Ecto neural progenitor cell (in vitro differentiated cells): ENCODE measurements at regions not wholly inside any gene's neighbourhood (a gene's known extent, or its start where the extent isn't known, plus 50 kb on each side); places are given as distances from the start of the nearest gene placed in this dataset.

Experiments
- DNase-seq: peaks from one replicate; pipeline ENCODE4 v3.0.0-alpha.2; 2018; ENCODE audit warnings: low spot score

DNA sequence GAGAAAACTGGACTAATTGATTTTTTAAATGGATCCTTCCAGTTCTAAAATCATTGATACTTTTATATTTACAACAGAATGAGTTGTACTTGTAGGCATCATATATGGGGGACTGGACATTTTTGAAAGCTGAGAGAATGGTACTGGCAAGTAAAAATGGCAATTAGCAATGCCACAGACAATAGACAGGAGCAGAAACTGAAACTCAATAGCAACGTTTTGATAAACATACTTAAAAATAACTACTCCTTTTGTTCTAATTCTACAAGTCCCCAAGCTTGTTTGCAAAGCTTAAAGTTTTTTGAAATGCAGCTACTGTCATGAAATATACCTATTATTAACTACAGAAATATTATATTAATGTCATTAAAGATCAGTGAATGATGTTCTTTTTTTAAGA lies 52.8 kb upstream of the FBXL7 start:
- DNase-seq, result no peak

DNA sequence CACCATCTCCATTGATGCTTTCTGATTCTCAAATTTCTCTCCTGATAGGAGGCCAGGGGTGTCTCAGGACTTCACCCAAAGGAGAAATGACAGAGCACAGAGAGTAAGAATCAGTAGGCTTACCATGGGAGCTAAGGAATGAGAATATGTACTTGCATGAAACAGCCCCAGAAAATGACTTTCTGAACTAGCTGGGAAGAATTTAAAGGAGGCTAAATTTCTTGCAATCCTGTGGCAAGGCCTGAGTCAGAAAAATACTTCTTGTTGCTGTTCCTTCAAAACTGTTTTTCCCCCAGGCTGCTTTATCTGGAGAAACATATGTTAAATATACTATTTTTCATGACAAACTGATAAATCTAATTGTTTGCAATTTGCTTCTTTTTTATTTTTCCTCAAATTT lies 53.4 kb upstream of the FBXL7 start:
- no peak for DNase-seq

DNA sequence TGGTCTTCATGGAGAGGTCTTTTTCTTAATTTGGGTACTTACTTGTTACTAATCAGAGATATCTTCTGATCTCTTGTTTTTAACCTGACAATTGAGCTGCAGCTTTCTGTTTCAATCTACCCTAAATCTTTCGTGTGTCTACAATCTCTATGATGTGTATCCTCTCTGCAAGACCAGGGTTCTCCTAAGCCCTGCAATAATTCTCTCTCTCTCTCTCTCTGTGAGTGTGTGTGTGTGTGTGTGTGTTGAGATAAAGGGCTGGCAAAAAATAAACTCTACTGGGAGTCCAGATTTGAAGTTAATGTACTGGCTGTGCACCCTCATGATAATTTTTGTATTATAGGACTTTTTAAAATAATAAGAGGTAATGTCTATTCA lies 57.8 kb upstream of the FBXL7 start:
- no peak for DNase-seq

DNA sequence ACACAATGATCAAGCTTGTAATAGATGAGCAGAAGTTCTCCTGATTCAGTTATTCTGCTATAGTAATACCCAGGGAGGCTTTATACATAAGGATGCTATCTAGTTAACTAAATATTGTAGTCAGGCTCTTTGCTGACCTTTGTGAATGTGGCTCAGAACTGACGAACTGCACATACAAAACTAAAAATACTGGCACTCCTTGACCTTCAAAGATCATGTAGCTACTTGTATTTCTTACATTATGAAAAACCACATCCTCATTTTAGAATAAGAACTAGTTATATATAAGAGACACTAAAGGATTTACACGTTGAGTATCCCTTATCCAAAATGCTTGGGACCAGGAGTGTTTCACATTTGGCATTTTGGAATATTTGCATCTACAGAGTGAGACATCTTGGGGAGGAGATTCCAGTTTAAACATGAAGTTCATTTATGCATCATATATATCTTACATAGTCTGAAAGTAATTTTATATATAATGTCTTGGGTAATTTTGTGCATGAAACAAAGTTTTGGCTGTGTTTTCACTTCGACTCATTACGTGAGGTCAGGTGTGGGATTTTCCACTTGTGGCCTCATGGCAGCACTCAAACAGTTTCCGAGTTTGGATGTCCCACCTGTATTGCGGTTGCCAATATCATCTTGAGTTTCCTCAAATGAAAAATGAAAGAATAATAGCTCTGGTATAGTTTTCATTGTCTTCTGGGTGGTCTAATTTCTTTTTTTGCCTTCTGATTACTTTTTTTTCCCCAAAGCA lies 58.4 kb upstream of the FBXL7 start:
- DNase-seq, result no peak

DNA sequence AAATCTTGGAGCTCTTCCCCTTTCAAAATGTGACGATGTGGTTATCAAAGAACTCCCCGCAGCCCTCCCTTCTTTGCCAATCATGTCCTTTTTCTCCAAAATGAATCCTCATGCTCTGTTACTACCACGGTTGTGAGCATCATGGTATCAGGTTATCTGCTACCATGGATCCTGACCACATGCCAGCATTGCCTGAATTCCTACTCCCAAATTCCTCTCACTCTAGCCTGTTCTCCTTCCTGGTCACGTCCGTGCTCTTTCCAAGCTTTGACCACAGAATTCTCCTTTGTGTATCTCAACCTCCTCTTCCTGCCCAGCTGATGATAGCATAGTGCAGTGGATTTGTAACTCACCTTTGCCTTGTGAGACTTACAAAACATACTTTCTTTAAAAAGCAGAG lies 59.5 kb upstream of the FBXL7 start:
- no peak for DNase-seq

DNA sequence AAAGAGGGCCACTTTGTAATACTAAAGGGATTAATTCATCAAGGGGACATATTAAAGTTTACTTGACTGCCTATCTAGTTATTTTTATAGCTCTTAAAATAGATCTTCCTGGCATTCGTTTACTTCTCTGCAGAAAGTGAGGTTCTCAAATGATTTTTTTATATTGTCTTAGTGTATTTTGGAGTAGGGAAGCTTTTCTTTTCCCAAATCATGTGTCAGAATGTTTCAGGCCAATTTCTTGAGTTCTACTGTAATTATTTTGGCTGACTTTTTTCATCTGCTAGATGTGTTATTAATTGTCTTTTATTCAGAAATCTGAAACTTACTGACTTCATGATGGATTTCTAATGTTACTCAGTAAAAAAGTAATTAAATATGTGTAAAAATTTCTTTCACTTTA lies 60.2 kb upstream of the FBXL7 start:
- DNase-seq, result no peak

DNA sequence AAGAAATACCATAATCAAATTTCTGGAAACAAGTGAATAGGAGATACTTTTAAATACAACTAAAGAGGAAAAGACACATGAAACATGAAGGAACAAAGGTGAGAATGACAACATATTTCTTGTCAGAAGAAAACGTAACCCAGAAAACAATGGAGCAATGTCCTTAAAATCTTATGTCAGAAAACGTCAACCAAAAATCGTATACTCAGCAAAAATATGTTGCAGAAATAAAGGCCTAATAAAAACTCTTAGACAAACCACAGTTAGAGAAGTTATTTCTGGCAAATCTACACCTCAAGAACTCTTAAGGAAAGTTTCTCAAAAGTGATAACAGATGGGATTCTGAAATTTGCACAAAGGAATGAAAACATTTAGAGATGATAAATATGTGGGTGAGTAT lies 66.3 kb upstream of the FBXL7 start:
- no peak for DNase-seq

DNA sequence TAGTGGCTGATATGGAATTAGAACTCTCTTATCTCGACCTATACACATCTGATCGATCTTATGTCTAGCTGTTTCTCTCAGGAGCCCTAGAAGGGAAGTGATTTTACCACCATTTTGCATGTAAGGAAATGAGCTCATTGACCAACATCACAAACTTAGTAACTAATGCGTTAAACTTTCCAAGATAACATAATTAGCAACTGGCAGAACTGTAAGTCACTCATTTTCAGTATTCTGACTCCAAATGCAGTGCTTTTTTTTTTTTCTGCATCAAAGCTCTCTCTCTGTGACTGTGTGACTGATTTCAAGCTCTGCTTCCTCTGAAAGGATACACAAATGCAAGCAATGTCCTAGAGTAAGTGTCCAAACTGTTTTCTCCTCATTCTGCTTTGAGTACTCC lies 68.1 kb upstream of the FBXL7 start:
- no peak for DNase-seq

DNA sequence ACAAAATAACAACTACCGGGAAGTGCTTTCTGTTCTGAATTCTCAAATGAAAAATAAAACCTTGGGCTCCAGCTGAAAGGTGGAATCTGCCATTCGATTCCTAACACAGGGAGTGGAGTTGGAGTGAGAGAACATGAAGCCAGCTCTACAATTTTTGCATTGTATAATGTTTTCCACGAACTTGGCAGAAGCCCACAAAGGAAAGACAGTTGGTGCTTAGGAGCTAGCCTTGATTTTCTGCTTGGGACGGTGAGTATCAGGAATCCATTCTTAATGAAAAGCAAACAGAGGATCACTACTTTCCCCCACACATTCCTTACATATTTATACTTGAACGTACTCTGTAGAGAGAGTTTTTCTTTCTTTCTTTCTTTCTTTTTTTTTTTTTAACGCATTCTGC lies 74.2 kb upstream of the FBXL7 start:
- DNase-seq, result no peak

DNA sequence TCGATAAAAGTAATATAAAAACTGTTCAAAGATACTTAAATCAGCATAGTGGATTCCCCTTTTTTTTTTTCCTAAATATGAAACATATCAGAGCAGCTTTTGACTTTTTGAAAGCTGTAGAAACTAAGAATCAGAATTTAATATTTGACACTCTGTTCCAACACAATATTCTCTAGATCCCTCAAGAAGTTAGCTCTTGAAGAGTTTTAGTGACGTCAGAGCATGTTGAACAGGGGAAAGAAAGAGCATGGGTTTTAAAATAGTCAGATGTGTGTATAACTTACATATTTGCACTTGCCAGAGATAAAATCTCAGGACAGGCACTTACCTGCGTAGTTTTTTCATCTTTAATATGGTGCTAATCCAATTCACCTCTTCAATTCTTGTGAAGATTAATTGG lies 75.2 kb upstream of the FBXL7 start:
- no peak for DNase-seq

DNA sequence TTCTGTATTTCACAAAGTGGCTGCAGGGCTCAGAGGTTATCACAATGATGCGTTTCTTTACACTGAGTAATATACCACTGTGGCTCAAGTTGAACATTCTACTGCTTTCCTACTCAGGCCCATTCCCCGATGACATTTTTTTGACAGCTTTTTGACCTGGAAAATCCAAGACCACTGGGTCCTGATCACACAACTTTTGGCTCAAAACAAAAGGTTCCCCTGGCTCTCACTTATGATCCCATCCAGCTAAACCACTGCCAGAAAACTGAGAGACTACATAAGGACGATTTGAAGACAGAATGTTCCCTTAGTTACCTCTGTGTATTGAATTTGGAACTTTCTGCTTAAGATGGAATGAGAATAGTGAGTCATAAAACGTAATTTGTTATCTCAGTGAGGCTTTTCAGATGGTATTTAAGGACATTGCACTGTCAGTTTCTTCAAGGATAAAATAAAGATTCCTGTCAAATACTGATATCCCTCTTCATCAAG lies 78.0 kb upstream of the FBXL7 start:
- no peak for DNase-seq

DNA sequence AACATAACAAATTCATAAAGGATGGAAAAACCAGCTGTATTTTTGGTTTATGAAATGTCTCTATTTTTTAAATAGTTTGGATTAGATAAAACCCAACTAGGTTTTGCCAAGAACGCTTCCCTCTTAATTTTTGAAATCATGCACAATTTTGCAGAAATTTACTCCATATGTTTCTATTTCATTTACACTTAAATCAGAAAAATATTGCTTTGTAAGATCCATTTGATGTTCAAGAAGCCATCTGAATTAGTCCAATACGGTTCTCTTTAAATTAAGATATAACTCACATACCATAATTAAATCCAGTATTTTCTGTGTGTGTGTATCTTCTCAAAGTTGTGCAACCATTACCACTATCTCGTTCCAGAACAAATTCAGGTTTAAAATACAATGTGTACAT lies 78.6 kb upstream of the FBXL7 start:
- DNase-seq, result no peak

DNA sequence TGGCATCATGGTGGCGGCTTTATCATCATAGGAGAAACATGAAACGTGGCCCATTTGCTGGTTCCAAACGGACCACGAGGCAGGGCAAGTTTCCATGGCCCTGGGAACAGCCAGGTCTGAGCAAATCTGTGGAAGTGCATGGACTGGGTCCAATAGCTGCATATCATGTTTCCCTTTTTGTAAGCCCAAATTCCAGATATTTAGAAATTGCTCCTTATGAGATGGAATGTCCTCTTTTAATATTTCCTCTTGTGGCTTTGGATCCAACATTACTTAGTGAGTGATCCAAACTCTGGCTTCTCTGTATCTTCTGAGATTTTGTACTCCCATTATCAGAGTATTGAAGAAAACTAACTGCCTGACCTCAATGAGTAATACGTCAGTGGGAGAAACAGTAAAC lies 79.8 kb upstream of the FBXL7 start:
- DNase-seq, result no peak

DNA sequence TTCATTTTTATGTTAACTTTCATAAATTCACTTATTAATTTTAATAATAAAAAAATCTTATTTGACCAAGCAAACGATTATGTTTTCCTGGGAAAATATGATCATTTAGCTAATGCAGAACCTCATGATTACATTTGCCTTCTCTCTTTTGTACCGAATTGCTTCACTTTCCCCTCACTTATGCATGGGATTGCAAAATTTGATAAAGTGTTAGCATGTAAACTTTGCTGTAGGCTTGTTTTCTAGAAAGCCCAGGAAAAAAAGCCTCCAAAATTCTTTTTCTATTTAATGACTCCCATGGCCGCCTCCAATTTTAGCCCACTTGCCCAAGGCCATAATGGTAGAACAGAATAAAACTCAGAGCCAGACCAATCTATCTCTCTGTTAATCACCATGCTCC lies 82.8 kb upstream of the FBXL7 start:
- DNase-seq, result no peak

DNA sequence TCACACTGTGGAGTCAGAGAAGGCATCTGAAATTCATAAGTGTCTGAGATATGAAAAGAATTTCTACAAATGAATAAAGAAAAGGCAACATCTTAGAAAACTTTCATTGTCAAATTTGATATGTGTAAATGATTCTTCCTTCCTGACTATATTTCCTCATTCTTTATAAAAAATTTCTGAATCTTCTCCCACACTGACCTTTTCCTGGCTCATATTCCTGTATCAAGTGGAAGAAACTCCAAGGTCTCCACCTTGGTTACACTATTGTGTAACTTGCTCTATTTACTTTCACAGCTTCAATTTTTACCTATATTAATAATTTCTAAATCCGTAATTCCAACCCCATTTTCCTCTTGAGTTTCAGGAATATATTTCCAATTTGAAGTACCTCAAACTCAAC lies 93.5 kb upstream of the FBXL7 start:
- no peak for DNase-seq

DNA sequence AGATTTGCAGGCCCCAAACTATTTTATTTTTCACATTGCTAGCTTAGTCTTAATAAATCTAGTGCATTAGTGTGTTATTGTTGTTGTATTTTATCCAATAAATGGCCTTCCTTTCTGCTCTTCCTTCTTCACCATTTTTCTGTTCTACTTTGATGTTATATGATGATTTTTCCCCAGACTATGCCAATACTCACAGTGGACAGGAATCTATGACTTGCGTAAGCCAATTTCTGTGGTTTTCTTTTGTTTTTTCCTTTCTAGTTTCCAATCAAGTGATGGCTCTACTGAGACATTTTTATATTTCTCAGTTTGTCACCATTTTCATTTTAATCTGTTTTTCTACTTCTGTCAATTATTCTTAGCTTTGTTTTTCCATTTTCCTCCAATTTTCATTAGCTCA lies 106.8 kb upstream of the FBXL7 start:
- no peak for DNase-seq

DNA sequence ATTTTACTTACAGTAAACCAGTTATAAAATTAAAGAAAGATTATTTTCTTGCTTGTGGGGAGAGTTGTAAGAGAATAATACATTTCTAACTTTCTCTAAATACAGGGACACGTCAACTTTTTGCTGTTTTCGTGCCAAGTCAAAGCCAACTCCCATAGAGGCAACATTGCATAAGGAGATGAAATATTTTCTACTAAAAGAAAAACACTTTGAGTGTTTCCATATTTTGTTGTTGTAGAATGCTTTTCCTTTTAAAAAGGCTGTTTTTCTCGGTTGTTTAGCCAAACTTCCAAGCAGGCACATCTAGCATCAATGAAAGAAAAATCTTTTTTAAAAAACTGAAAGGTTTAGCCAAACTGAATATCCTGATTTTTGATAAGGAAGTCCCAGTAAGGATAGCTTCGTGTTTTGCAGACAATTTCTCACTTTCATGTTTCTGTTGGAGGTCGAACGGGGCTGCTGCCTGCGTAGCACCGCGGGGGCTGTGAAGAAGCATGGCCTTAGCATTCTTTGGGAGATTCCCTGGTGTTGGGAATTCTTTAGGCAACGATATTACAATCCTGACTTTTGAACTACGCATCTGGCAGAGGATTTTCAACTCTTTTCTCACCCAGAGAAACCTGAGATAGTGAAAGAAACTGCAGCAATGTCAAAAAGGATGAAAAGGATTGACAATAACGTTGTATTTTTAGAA lies 108.1 kb upstream of the FBXL7 start:
- DNase-seq, result no peak

DNA sequence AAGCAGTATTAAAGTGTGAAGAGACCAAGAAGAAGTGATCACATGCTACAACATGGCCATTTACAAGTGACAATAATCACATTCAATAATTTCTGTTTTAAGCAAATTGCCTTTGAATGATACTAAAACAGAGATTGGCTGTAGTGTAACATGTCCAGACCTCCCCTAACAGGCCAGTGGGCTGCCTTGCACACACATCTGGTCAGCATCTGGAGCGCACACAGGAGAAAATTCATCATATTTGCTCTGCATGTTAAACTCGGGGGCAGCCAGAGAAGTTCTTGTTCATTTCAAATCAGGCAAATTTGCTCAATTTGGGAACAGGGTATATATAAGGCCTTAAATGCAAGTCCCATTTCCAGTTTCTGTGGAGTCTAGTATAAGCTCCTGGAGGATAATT lies 111.1 kb upstream of the FBXL7 start:
- no peak for DNase-seq

DNA sequence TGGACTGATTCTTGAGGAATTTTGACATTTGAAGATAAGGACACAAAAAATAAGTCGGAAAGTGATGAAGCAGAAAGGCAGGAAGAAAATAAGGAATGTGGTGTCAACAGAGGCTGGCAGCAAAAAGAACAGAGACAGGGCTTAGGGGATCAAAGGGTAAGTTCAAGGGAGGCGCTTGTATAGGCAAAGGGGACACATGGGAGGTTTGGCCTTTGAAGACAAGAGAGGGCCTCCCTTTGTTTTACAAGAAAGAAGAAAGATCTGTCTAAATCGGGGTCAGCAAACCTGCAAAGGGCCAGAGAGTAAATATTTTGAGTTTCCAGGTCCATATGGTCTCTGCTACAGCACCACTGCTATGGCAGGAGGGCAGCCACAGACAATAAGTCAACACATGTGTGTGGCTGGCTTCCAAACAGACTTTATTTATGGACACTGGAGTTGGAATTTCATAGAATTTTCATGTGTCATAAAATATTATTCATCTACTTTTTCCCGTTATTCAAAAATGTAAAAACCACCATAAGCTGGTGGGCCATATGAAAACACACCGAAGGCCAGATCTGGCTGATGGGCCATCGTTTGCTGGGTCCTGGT lies 112.0 kb upstream of the FBXL7 start:
- no peak for DNase-seq

DNA sequence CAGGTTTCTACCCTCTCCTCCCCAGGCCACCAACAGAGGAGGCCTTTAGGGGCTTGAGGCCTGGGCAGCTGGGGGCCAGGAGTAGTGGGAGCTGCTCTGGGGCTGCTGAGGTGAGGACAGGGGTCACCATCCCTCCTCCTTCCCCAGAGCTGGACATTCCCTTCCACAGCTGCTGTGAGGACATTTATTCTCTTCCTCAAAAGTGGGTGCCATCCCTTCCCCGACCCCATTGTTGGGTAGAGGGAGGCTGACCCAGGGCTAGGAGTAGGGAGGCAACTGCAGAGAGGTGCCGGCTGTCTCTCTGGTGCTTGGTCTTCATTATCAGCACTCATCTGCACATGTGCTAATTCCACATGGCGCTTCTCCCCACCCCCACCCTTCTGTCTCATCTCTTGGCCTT lies 113.9 kb upstream of the FBXL7 start:
- DNase-seq, result no peak

DNA sequence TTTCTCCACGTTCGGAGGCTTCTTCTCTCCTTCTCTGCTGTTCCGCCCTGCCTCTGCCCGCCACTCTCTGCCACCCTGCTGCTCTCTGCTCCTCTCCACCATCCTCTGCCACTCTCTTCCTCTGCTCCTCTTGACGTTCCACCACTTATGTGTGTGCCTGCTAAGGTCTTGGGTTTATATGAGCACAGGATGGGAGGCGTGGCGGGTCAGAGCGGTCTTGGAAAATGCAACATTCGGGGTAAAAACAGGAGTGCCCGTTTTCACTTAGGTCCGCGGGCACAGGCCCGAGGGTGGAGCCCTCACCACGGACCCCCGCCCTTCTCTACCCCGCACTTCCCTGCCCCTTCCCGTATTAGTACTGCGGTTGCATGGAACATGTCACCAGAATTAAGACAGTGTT lies 114.4 kb upstream of the FBXL7 start:
- DNase-seq, result no peak

DNA sequence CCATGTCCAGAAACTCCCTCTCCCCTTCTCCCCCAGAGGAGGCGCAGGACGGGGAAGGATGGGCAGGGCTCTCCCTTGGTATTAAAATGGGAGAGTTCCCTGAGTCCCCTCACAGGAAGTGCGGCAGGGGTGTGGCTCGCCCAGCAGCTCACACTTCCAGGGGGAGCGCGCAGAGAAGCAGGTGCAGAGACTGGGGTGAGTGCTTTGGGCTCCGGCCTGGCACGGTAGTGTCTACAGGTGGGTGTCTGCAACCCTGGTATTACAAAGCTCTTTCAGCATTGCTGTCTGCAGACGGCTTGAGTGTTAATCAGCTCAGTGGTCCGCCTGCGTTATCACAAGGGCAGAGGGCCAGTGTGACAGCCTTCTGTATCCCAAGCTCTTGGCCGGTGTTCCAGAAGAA lies 114.9 kb upstream of the FBXL7 start:
- no peak for DNase-seq

DNA sequence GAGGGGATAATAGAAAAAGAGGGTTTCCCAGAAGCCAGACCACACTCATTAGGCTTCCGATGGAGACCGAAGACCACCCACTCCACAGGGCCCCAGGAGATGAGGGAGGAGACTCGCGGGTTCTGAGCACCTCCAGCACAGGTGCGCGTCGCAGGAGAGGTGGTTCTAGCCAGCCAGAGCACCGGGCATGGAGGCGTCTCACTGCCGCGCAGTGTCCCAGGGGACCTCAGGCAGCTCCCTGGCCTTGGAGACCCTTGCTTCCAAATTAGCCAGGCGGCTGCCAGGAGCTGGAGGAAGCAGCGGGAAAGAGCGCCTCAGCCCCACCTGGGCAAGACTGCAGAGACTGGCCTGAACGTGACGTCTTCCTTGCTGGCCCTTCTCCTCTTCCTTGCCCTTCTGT lies 115.4 kb upstream of the FBXL7 start:
- no peak for DNase-seq

DNA sequence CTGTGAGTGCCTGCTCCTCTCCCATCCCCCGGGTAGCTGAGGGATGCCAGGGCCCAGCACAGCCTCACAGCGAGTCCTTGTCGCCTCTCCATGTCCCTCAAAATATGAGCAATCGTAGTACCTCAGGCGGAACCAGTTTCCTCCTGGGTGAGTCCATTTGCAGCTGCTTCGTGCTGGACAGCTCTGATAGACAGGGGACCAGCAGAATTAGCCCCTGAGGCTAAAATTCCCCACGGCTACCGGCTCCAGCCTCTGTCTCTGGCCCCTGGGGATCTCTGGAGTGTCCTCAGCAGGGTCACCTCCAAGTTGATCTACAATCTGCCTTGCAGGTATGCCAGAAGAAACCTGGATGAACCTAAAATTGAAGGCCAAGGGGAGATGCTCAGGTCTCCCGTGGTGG lies 115.8 kb upstream of the FBXL7 start:
- no peak for DNase-seq
